A549 (cell line): ENCODE measurements at regions not wholly inside any gene's neighbourhood (a gene's known extent, or its start where the extent isn't known, plus 50 kb on each side); places are given as distances from the start of the nearest gene placed in this dataset.

Experiments used
- ATAC-seq, 2 experiments: fragments of 200-7000 bp in 1 of 2; fragments of >200 bp in 1 of 2; cut with Nextera tagmentation in 1 of 2; cut with Tn5 transposase in 1 of 2; 3 replicates each; pipeline versions ENCODE4 v1.8.0 to v1.9.1; 2018 to 2020; ENCODE audit warnings: mild to moderate bottlenecking in 1 of 2, moderate library complexity in 1 of 2
- CTCF ChIA-PET: fragments of 300-600 bp; sonication (Branson Sonifier 250); formaldehyde crosslinking; extraction: SDS; loops from one replicate; lab custom pipeline; 2021; ENCODE audit warnings: antibody characterized with exemption, inconsistent platforms; lab: Yijun Ruan, JAX
- POLR2A ChIA-PET: fragments of 350-600 bp; formaldehyde crosslinking; extraction: SDS; loops from one replicate; lab custom pipeline; 2021; ENCODE audit warnings: antibody characterized with exemption, inconsistent platforms; lab: Yijun Ruan, JAX
- DNase-seq, 2 experiments: peaks; one replicate each; pipeline versions ENCODE4 v3.0.0 to v3.0.0-alpha.2; 2011 to 2016; ENCODE audit warnings: low read depth in 1 of 2, low spot score in 1 of 2
- FAIRE-seq: peaks from 2 replicates; lab custom pipeline; 2011; peaks lifted over from hg19 to GRCh38; lab: Jason Lieb, UNC
- H3K27ac ChIP-seq, 2 experiments: fragments of >200 bp; sonication (Bioruptor Twin); formaldehyde crosslinking; 3 replicates each; pipeline ENCODE4 v1.5.1; 2016 to 2017
- H3K4me1 ChIP-seq: fragments of >200 bp; sonication (Bioruptor Twin); formaldehyde crosslinking; 3 replicates; pipeline ENCODE4 v1.6.1; 2016
- H3K4me2 ChIP-seq: fragments of >200 bp; sonication (Bioruptor Twin); formaldehyde crosslinking; 3 replicates; pipeline ENCODE4 v1.6.1; 2016
- H3K4me3 ChIP-seq: fragments of >200 bp; sonication (Bioruptor Twin); formaldehyde crosslinking; 3 replicates; pipeline ENCODE4 v1.5.1; 2016
- H3K9me3 ChIP-seq: fragments of >200 bp; sonication (Bioruptor Twin); formaldehyde crosslinking; 3 replicates; pipeline ENCODE4 v1.6.1; 2016
- BHLHE40 ChIP-seq: IDR thresholded peaks from 2 replicates; pipeline ENCODE4 v1.6.1; 2012; ENCODE audit warnings: low read depth, low read length, inconsistent platforms
- CBX2 ChIP-seq: fragments of 200-600 bp; sonication (generic); IDR thresholded peaks from 2 replicates; pipeline ENCODE4 v1.6.1; 2016; ENCODE audit warnings: low read depth, mild to moderate bottlenecking, borderline replicate concordance
- CEBPB ChIP-seq, 2 experiments: fragments of >200 bp in 1 of 2; sonication (Bioruptor Twin) in 1 of 2; formaldehyde crosslinking in 1 of 2; IDR thresholded peaks; 2 replicates each; pipeline ENCODE4 v1.6.1; 2012 to 2016
- EP300 ChIP-seq, 2 experiments: fragments of >200 bp; sonication (Bioruptor Twin); formaldehyde crosslinking; IDR thresholded peaks; 2 replicates in 1 of 2; 3 replicates in 1 of 2; pipeline ENCODE4 v1.6.1; 2016 to 2017
- FOSL2 ChIP-seq, 2 experiments: fragments of 450-650 bp in 1 of 2; fragments of >200 bp in 1 of 2; sonication (Bioruptor Twin) in 1 of 2; formaldehyde crosslinking; IDR thresholded peaks; 2 replicates each; pipeline versions ENCODE4 v1.5.0 to v1.6.1; 2016 to 2020; ENCODE audit warnings: mild to moderate bottlenecking in 1 of 2, moderate library complexity in 1 of 2
- GATA3 ChIP-seq: IDR thresholded peaks from 2 replicates; pipeline ENCODE4 v1.6.1; 2012; ENCODE audit warnings: borderline replicate concordance
- HDAC2 ChIP-seq: fragments of 200-600 bp; sonication (generic); IDR thresholded peaks from 2 replicates; pipeline ENCODE4 v1.6.1; 2016
- HEYL ChIP-seq: fragments of 250-450 bp; sonication (Bioruptor Pico); IDR thresholded peaks from 2 replicates; pipeline ENCODE4 v1.8.0; 2021; ENCODE audit warnings: mild to moderate bottlenecking, moderate library complexity
- HOXA7 ChIP-seq: fragments of 250-450 bp; sonication (Bioruptor Pico); IDR thresholded peaks from 2 replicates; pipeline ENCODE4 v1.5.0; 2020; ENCODE audit warnings: mild to moderate bottlenecking, moderate library complexity
- MAFK ChIP-seq: fragments of 450-650 bp; IDR thresholded peaks from 2 replicates; pipeline ENCODE4 v1.6.1; 2014; ENCODE audit not compliant: partially characterized antibody
- PBX3 ChIP-seq: IDR thresholded peaks from 2 replicates; pipeline ENCODE4 v1.6.1; 2012
- POLR2A ChIP-seq: IDR thresholded peaks from 2 replicates; pipeline ENCODE4 v1.6.1; 2012; ENCODE audit warnings: mild to moderate bottlenecking, low read length
- RAD21 ChIP-seq, 2 experiments: fragments of >200 bp in 1 of 2; sonication (Bioruptor Twin) in 1 of 2; formaldehyde crosslinking in 1 of 2; IDR thresholded peaks in 1 of 2; conservative IDR thresholded peaks in 1 of 2; 2 replicates in 1 of 2; 3 replicates in 1 of 2; pipeline ENCODE4 v1.6.1; 2012 to 2018; ENCODE audit warnings: inconsistent platforms in 1 of 2
- TFCP2L1 ChIP-seq: fragments of 250-450 bp; sonication (Bioruptor Pico); IDR thresholded peaks from 2 replicates; pipeline ENCODE4 v1.5.0; 2021; ENCODE audit warnings: mild to moderate bottlenecking
- ZSCAN20 ChIP-seq: fragments of 250-450 bp; sonication (Bioruptor Pico); IDR thresholded peaks from 2 replicates; pipeline ENCODE4 v1.8.0; 2022; ENCODE audit warnings: mild to moderate bottlenecking, moderate library complexity
- WGBS: methylation state at CpG from one replicate; pipeline ENCODE4 v1.1.6; 2017; ENCODE audit errors: missing lambda C conversion rate; 5-methylcytosine and 5-hydroxymethylcytosine counted together
- TF ChIP-seq, protein P1 (sequence below): fragments of >200 bp; sonication (Bioruptor Twin); formaldehyde crosslinking; IDR thresholded peaks from 3 replicates; pipeline ENCODE4 v1.5.1; 2016
- TF ChIP-seq, protein P2 (sequence below): IDR thresholded peaks from 2 replicates; pipeline ENCODE4 v1.6.1; 2012; ENCODE audit warnings: low read depth, borderline replicate concordance

GRCh38 chr17:77738751-77739531 is 219.6 kb upstream of the TNRC6C start:
- WGBS, result 26% methylated on average over 8 of the region's 8 CpGs
- TF ChIP-seq POLR2A, result no peak
- TF ChIP-seq HEYL, result no peak

DNA sequence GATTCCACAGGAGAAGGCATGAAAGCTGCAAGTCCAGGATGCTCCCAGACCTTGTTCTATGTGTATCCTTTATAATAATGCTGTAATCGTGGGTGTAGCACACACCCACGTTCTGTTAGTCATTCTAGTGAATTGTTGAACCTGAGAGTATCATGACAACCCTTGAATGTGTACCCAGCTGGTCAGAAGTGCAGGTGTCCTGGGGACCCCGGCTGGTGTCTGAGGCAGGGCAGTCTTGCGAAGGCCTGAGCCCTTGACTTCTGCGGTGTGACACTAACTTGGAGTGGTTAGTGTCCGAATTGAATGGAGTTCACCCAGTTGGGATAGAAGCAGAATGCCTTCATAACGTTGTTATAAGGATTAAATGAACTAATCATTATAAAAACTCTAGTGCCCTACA is 218.0 kb upstream of the TNRC6C start:
- 60% methylated on average over 7 of the region's 7 CpGs for WGBS

More at GRCh38 chr17:77738751-77739531, 219.6 kb upstream of the TNRC6C start:
- POLR2A ChIA-PET, result no interaction called here
- no peak for FAIRE-seq
- H3K27ac ChIP-seq, result no peak overlapping the region
- CTCF ChIA-PET, result interaction anchor here (1.1 to 1.6 kb wide), 2 partner anchors 9 to 186 kb away, joined by 3 read pairs; no protein-coding TSS in a partner anchor
- H3K9me3 ChIP-seq, result peaks cover 21% of the 10 kb centered on the region; the same call in 1 of the 3 replicates
- peak in 1 of 2 experiments; percentile 21; a peak in 3 of 6 replicates for ATAC-seq
- DNase-seq, result no peak
- H3K4me1 ChIP-seq, result peaks cover 14% of the 10 kb centered on the region
- no peak overlapping the region for H3K4me2 ChIP-seq
- H3K4me3 ChIP-seq, result no peak overlapping the region

GRCh38 chr17:77741109-77741508 is 217.4 kb upstream of the TNRC6C start:
- Histone ChIP-seq H3K27ac (no peak overlapping the region), H3K4me1 (no peaks in the 10 kb centered on the region)
- POLR2A ChIA-PET, result no interaction called here
- no peak for ATAC-seq
- TF ChIP-seq PBX3 (no peak), HOXA7 (CRISPR knock-in tag) (no peak), GATA3 (no peak), HDAC2 (no peak), CBX2 (no peak)
- TF ChIP-seq, protein P1, sequence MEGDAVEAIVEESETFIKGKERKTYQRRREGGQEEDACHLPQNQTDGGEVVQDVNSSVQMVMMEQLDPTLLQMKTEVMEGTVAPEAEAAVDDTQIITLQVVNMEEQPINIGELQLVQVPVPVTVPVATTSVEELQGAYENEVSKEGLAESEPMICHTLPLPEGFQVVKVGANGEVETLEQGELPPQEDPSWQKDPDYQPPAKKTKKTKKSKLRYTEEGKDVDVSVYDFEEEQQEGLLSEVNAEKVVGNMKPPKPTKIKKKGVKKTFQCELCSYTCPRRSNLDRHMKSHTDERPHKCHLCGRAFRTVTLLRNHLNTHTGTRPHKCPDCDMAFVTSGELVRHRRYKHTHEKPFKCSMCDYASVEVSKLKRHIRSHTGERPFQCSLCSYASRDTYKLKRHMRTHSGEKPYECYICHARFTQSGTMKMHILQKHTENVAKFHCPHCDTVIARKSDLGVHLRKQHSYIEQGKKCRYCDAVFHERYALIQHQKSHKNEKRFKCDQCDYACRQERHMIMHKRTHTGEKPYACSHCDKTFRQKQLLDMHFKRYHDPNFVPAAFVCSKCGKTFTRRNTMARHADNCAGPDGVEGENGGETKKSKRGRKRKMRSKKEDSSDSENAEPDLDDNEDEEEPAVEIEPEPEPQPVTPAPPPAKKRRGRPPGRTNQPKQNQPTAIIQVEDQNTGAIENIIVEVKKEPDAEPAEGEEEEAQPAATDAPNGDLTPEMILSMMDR, result peak; percentile 27; the same call in 2 of the 3 replicates
- TF ChIP-seq, all 56 proteins: peak for 1
- peaks cover 30% of the 10 kb centered on the region; the same call in 1 of the 3 replicates for H3K9me3 ChIP-seq
- WGBS, result 9% methylated on average over 8 of the region's 8 CpGs
- no peak overlapping the region for H3K4me3 ChIP-seq
- no peak overlapping the region for H3K4me2 ChIP-seq
- DNase-seq (peak in 1 of 2 experiments; percentile 24), FAIRE-seq (no peak)
- CTCF ChIA-PET, result interaction anchor here (1.1 to 1.4 kb wide), 3 partner anchors 15 to 273 kb away, joined by 3 to 4 read pairs (median 4); no protein-coding TSS in a partner anchor

More for the DNA sequence above, 218.0 kb upstream of the TNRC6C start:
- POLR2A ChIA-PET, result no interaction called here
- no peak overlapping the region for H3K4me2 ChIP-seq
- no peak for DNase-seq
- no peak for FAIRE-seq
- H3K4me1 ChIP-seq, result no peaks in the 10 kb centered on the region
- H3K27ac ChIP-seq, result no peak overlapping the region
- no peak overlapping the region for H3K4me3 ChIP-seq
- peaks cover 27% of the 10 kb centered on the region; the same call in 1 of the 3 replicates for H3K9me3 ChIP-seq
- ATAC-seq, result no peak
- CTCF ChIA-PET, result interaction anchor here (1.1 to 1.4 kb wide), 4 partner anchors 14 to 274 kb away, joined by 3 to 4 read pairs (median 4); no protein-coding TSS in a partner anchor
- no peak for TF ChIP-seq ZSCAN20 (CRISPR knock-in tag)
- TF ChIP-seq TFCP2L1 (CRISPR knock-in tag), result no peak
- TF ChIP-seq MAFK, result no peak
- TF ChIP-seq HEYL, result no peak
- no peak for TF ChIP-seq BHLHE40
- no peak for TF ChIP-seq FOSL2 (IDR thresholded peaks at IDR 0.05)
- no peak for TF ChIP-seq FOSL2 (CRISPR knock-in tag; IDR thresholded peaks at IDR 0.05)
- no peak for TF ChIP-seq HOXA7 (CRISPR knock-in tag)
- TF ChIP-seq, protein P2, sequence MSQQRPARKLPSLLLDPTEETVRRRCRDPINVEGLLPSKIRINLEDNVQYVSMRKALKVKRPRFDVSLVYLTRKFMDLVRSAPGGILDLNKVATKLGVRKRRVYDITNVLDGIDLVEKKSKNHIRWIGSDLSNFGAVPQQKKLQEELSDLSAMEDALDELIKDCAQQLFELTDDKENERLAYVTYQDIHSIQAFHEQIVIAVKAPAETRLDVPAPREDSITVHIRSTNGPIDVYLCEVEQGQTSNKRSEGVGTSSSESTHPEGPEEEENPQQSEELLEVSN, result no peak
- TF ChIP-seq CEBPB (IDR thresholded peaks at IDR 0.05), result no peak
- TF ChIP-seq EP300 (IDR thresholded peaks at IDR 0.05), result no peak
- TF ChIP-seq RAD21 (conservative IDR thresholded peaks at IDR 0.05 in 1 of 2, IDR thresholded peaks at IDR 0.05 in 1 of 2), result no peak
